SK-N-MC (cell line): ENCODE measurements at regions not wholly inside any gene's neighbourhood (a gene's known extent, or its start where the extent isn't known, plus 50 kb on each side); places are given as distances from the start of the nearest gene placed in this dataset.
"Not testable (repeated sequence)": the region's sequence is repeated elsewhere in the genome, so short reads cannot be mapped to it uniquely, and the experiment has no call there.

Source experiments
- DNase-seq: peaks from one replicate; pipeline ENCODE4 v3.0.0-alpha.2; 2011; ENCODE audit warnings: low read depth, low spot score
- H3K27ac ChIP-seq: fragments of 200-600 bp; sonication (generic); 2 replicates; pipeline ENCODE4 v1.5.1; 2016; ENCODE audit warnings: mixed run types
- H3K36me3 ChIP-seq: fragments of 200-600 bp; sonication (generic); 2 replicates; pipeline ENCODE4 v1.6.1; 2017; ENCODE audit warnings: antibody characterized with exemption, low read length, mixed read lengths; ENCODE audit not compliant: insufficient read depth
- H3K4me3 ChIP-seq: fragments of 200-600 bp; sonication (generic); 2 replicates; pipeline ENCODE4 v1.5.1; 2016
- H3K9ac ChIP-seq: fragments of 200-600 bp; sonication (generic); 2 replicates; pipeline ENCODE4 v1.8.0; 2017; ENCODE audit warnings: mixed run types, mixed read lengths; ENCODE audit not compliant: insufficient read length
- H3K9me3 ChIP-seq: fragments of 200-600 bp; sonication (generic); 2 replicates; pipeline ENCODE4 v1.6.1; 2017; ENCODE audit warnings: low read depth, mild to moderate bottlenecking, antibody characterized with exemption, low read length, moderate library complexity, mixed read lengths
- EZH2 ChIP-seq: fragments of 200-600 bp; sonication (generic); IDR thresholded peaks from one replicate; pipeline ENCODE4 v1.6.1; 2017; ENCODE audit warnings: antibody characterized with exemption
- FOXP2 ChIP-seq: optimal IDR thresholded peaks from 2 replicates; pipeline ENCODE3; 2011; ENCODE audit warnings: mild to moderate bottlenecking, moderate library complexity; ENCODE audit not compliant: insufficient read depth; ENCODE audit errors: extremely low read length, control extremely low read depth
- POLR2AphosphoS5 ChIP-seq: IDR thresholded peaks from 2 replicates; pipeline ENCODE4 v1.6.1; 2012; ENCODE audit warnings: mild to moderate bottlenecking, low read depth, low read length, borderline replicate concordance

DNA sequence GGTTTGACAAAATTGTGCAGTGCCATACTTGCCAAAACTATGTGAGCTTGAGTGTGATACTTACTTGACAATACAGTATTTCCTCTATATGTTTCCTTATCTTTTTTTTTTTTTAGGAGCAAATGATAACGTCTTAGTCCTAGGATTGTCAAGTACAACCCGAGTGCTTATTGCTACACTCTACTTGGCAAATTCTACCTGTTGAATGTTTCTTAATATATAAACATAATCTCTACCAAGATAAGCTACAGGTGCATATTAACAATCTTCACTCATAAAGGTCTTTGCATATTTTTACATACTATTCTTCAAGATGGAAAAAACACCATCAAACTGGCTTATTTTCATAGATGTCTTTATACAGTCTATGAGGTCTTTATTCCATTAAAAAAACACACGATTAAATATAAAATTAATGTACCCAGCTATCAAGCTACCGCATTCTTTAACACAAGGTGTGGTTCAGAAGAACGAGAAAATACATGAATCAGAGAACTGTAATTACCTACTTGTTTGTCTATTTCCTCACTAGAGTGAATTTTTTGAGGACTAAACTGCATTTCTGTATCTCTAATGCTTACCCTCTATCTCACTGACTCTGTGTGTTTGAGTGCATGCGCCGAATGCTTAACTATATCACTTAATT, 76.1 kb upstream of the PDSS1 start:
- no peaks in the 10 kb centered on the region for H3K9me3 ChIP-seq
- H3K27ac ChIP-seq = no peak overlapping the region
- no peak for TF ChIP-seq EZH2
- no peak overlapping the region for H3K4me3 ChIP-seq
- no peaks in the 10 kb centered on the region for H3K36me3 ChIP-seq
- no peak for DNase-seq
- no peak overlapping the region for H3K9ac ChIP-seq

DNA sequence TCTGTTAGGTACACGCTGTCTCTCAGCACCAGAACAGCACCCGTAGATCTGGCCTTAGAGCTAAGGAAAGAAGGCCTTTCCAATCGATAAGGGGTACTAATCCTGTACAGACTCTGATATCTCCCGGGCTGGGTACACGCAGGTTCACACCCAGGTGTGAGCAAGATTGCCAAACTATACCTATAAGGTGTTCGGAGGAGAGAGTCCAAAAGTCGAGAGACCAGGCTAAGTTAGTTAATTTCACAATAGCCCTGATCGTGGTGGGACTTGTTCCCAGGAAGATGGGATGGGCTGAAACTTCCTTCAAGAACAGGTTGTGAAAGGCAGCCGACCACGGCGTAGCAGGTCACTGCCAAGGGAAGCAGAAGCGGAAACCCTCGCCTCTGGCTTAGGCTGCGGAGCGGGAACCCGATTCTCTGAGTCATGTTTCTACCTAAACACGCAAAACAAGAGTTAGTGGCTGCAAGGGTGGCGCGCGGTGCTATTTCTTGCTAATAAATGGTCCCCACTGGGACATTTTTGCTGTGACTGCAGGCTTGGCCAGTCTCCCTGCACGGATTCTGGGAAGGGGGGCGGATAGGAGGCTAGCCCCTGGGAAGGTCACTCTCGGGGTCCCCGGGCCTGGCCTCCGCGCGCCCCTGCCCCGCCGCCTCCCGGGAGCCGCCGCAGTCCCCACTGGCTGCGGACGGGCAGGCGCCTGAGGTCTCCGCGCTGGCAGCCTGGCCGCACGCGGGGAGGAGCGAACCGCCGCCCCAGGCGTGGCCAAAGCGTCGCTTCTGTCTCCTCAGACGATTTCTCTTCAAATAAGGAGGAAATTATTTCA, 75.4 kb upstream of the PDSS1 start:
- no peak overlapping the region for H3K9ac ChIP-seq
- TF ChIP-seq POLR2AphosphoS5 (no peak), EZH2 (no peak), FOXP2 (no peak)

DNA sequence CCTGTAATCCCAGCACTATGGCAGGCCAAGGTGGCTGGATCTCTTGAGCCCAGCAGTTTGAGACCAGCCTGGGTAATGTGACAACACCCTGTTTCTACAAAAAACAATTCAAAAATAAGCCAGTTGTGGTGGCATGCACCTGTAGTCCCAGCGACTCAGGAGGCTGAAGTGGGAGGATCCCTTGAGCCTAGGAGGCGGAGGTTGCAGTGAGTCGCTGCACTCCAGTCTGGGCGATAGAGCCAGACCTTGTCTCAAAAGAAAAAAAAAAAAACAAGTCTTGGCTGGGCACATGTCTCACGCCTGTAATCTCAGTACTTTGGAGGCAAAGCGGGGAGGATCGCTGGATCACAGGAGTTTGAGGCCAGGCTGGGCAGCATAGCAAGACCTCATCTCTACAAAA, 74.6 kb upstream of the PDSS1 start:
- no peak for TF ChIP-seq EZH2
- TF ChIP-seq FOXP2 = no peak
- no peak for TF ChIP-seq POLR2AphosphoS5
- Histone ChIP-seq H3K36me3 (no peaks in the 10 kb centered on the region), H3K27ac (no peak overlapping the region), H3K4me3 (no peak overlapping the region), H3K9me3 (no peaks in the 10 kb centered on the region), H3K9ac (no peak overlapping the region)
- no peak for DNase-seq

More for the DNA sequence above, 75.4 kb upstream of the PDSS1 start:
- H3K27ac ChIP-seq = no peak overlapping the region
- no peak for DNase-seq
- H3K36me3 ChIP-seq = no peaks in the 10 kb centered on the region
- no peak overlapping the region for H3K4me3 ChIP-seq
- no peaks in the 10 kb centered on the region for H3K9me3 ChIP-seq

DNA sequence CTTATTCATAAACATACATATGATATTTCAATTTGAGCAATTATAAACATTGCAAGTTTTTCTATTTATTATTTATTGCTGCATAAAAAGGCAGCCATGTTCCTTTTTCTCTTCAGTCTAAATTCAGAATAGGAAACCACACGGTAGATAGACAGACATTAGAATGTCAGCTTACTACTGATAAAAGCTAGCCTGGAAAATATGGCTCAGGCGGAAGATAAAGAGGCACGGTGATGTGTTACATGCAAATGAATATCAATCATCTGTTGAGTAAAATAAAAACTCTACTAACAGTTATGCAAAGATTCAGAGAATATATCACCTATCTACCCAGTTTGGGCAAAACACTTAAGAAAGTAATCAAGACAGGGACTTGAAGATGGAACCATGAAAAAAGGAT, 73.5 kb upstream of the PDSS1 start:
- Histone ChIP-seq H3K9ac (no peak overlapping the region), H3K27ac (no peak overlapping the region), H3K4me3 (no peak overlapping the region), H3K9me3 (no peaks in the 10 kb centered on the region), H3K36me3 (no peaks in the 10 kb centered on the region)
- no peak for DNase-seq
- TF ChIP-seq FOXP2 (no peak), POLR2AphosphoS5 (no peak), EZH2 (no peak)

DNA sequence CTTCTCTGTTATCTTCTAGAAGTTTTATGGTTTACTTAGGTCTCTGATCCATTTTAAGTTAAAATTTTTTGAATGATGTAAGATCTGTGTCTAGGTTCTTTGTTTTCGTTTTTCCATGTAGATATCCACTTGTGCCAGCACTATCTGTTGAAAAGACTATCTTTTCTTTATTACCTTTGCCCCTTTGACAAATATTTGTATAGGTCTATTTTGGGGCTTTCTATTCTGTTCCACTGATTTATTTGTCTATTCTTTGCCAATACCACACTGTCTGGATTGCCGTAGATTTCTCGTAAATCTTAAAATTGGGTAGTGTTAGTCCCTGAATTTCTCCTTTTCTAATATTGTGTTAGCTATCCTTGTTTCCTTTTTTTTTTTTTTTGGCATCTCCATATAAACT, 71.4 kb upstream of the PDSS1 start:
- no peaks in the 10 kb centered on the region for H3K36me3 ChIP-seq
- no peak overlapping the region for H3K27ac ChIP-seq
- no peak overlapping the region for H3K4me3 ChIP-seq
- H3K9me3 ChIP-seq = no peaks in the 10 kb centered on the region
- TF ChIP-seq EZH2 = no peak
- no peak for TF ChIP-seq FOXP2
- no peak for TF ChIP-seq POLR2AphosphoS5
- DNase-seq = no peak
- no peak overlapping the region for H3K9ac ChIP-seq

DNA sequence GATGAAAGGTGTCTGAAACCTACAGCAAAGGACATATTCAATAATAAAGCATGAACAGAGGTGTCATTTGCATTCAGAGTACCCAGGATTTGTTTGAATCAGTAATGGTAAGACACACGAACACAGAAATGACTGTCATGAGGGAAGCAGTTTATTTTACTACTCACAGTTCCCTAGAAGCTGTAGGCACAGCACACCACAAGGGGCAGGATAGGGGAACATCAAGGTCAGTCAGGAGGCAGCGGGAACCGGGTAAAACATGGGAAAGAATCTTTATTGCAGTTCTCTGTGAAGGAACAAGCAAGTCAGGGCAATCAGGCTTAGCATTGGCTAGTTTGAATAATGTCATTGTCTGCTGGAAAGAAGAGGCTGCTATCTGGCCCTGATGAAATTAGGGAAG, 70.2 kb upstream of the PDSS1 start:
- H3K9ac ChIP-seq = no peak overlapping the region
- H3K36me3 ChIP-seq = no peaks in the 10 kb centered on the region
- H3K9me3 ChIP-seq = no peaks in the 10 kb centered on the region
- DNase-seq = no peak
- no peak overlapping the region for H3K27ac ChIP-seq
- no peak overlapping the region for H3K4me3 ChIP-seq
- TF ChIP-seq POLR2AphosphoS5 = no peak
- TF ChIP-seq EZH2 = no peak
- no peak for TF ChIP-seq FOXP2

DNA sequence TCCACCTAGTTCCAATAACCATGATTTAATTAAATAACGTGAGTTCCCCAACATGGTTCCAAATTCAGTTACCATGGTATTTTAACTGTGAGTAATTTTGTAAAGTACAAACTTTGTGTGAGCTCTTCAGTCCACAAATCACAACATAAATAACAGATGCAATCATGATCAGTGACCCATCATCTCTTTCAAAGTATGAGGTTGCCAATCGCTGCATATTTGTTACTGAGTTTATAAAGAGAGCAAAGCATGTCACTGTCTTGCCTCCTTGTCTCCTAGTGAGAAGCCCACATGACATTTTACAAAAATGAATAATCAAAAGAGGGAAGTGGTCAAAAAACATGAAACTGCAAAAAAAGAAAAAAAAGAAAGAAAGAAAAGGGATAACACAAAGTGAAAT, 69.1 kb upstream of the PDSS1 start:
- Histone ChIP-seq H3K9me3 (no peaks in the 10 kb centered on the region), H3K4me3 (no peak overlapping the region), H3K9ac (no peak overlapping the region), H3K27ac (no peak overlapping the region), H3K36me3 (no peaks in the 10 kb centered on the region)
- no peak for DNase-seq
- no peak for TF ChIP-seq POLR2AphosphoS5
- no peak for TF ChIP-seq EZH2
- TF ChIP-seq FOXP2 = no peak

DNA sequence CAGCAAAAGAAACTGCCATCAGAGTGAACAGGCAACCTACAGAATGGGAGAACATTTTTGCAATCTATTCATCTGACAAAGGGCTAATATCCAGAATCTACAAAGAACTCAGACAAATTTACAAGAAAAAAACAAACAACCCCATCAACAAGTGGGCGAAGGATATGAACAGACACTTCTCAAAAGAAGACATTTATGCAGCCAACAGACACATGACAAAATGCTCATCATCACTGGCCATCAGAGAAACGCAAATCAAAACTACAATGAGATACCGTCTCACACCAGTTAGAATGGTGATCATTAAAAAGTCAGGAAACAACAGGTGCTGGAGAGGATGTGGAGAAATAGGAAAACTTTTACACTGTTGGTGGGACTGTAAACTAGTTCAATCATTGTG, 65.3 kb upstream of the PDSS1 start:
- not testable (repeated sequence) for DNase-seq, H3K27ac ChIP-seq, H3K9ac ChIP-seq, H3K36me3 ChIP-seq, H3K9me3 ChIP-seq, H3K4me3 ChIP-seq

DNA sequence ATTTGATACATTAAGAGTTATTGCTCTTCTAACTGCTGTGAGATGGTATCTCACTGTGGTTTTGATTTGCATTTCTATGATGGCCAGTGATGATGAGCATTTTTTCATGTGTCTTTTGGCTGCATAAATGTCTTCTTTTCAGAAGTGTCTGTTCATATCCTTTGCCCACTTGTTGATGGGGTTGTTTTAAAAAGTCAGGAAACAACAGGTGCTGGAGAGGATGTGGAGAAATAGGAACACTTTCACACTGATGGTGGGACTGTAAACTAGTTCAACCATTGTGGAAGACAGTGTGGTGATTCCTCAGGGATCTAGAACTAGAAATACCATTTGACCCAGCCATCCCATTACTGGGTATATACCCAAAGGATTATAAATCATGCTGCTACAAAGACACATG, 63.4 kb upstream of the PDSS1 start:
- H3K9me3 ChIP-seq, H3K36me3 ChIP-seq, H3K4me3 ChIP-seq, DNase-seq, H3K9ac ChIP-seq, H3K27ac ChIP-seq: not testable (repeated sequence)
